HEK293 (cell line): ENCODE measurements at regions not wholly inside any gene's neighbourhood (a gene's known extent, or its start where the extent isn't known, plus 50 kb on each side); places are given as distances from the start of the nearest gene placed in this dataset.

Experiments
- CTCF ChIA-PET: fragments of 350-600 bp; formaldehyde crosslinking; extraction: SDS; loops from one replicate; lab custom pipeline; 2021; ENCODE audit warnings: antibody characterized with exemption; lab: Yijun Ruan, JAX
- POLR2A ChIA-PET: fragments of 300-600 bp; formaldehyde crosslinking; extraction: SDS; loops from one replicate; lab custom pipeline; 2020; ENCODE audit warnings: antibody characterized with exemption, inconsistent platforms; lab: Yijun Ruan, JAX
- H3K27ac ChIP-seq: fragments of 200-500 bp; sonication (Bioruptor generic); 2 replicates; pipeline ENCODE4 v1.5.1; 2014; ENCODE audit warnings: low read depth, low read length, control low read depth, inconsistent platforms; ENCODE audit errors: extremely low read depth
- H3K36me3 ChIP-seq, 2 experiments: fragments of 200-500 bp in 1 of 2; sonication (Bioruptor generic) in 1 of 2; 1 replicate in 1 of 2; 2 replicates in 1 of 2; pipeline ENCODE4 v1.5.1; 2014 to 2017; ENCODE audit warnings: inconsistent platforms in 2 of 2, low read length in 2 of 2; ENCODE audit not compliant: control insufficient read depth in 2 of 2, insufficient read depth in 1 of 2
- H3K4me1 ChIP-seq: fragments of 200-500 bp; sonication (Bioruptor generic); 2 replicates; pipeline ENCODE4 v1.5.1; 2014; ENCODE audit warnings: mild to moderate bottlenecking, low read length, inconsistent platforms; ENCODE audit not compliant: control insufficient read depth, insufficient read depth
- H3K4me3 ChIP-seq: 2 replicates; pipeline ENCODE4 v1.5.1; 2011; ENCODE audit warnings: low read depth, mild to moderate bottlenecking, control low read depth, low read length, moderate library complexity
- H3K9me3 ChIP-seq: fragments of 200-500 bp; sonication (Bioruptor generic); 2 replicates; pipeline ENCODE4 v1.5.1; 2014; ENCODE audit warnings: low read depth, low read length, inconsistent platforms; ENCODE audit not compliant: control insufficient read depth, insufficient read depth
- BCL11B ChIP-seq: fragments of 450-650 bp; formaldehyde crosslinking; IDR thresholded peaks from 2 replicates; pipeline ENCODE4 v1.5.1; 2016; ENCODE audit warnings: low read depth, missing biosample characterization, missing genetic modification characterization
- HOXA7 ChIP-seq: sonication (generic); formaldehyde crosslinking; IDR thresholded peaks from 2 replicates; pipeline ENCODE4 v1.8.1; 2022; ENCODE audit warnings: missing genetic modification reagents, borderline replicate concordance
- KLF1 ChIP-seq: fragments of 450-650 bp; formaldehyde crosslinking; IDR thresholded peaks from 2 replicates; pipeline ENCODE4 v1.5.1; 2016; ENCODE audit warnings: missing biosample characterization, missing genetic modification characterization
- REST ChIP-seq: fragments of 450-650 bp; formaldehyde crosslinking; IDR thresholded peaks from 2 replicates; pipeline ENCODE4 v1.5.1; 2016; ENCODE audit warnings: missing biosample characterization, missing genetic modification characterization
- ZNF146 ChIP-seq: fragments of 450-650 bp; formaldehyde crosslinking; IDR thresholded peaks from 2 replicates; pipeline ENCODE4 v1.5.1; 2016; ENCODE audit warnings: missing biosample characterization, missing genetic modification characterization
- ZNF280C ChIP-seq: fragments of 450-650 bp; formaldehyde crosslinking; IDR thresholded peaks from 2 replicates; pipeline ENCODE4 v1.5.1; 2016; ENCODE audit warnings: missing biosample characterization, missing genetic modification characterization
- ZNF335 ChIP-seq: fragments of 450-650 bp; formaldehyde crosslinking; conservative IDR thresholded peaks from 2 replicates; pipeline ENCODE4 v1.5.1; 2016; ENCODE audit warnings: missing biosample characterization, missing genetic modification characterization
- ZNF341 ChIP-seq: fragments of 450-650 bp; formaldehyde crosslinking; IDR thresholded peaks from 2 replicates; pipeline ENCODE4; 2016; ENCODE audit warnings: low read depth, missing biosample characterization, missing genetic modification characterization
- ZNF391 ChIP-seq: fragments of 450-650 bp; formaldehyde crosslinking; IDR thresholded peaks from 2 replicates; pipeline ENCODE4 v1.5.1; 2016; ENCODE audit warnings: low read depth, missing biosample characterization, missing genetic modification characterization, borderline replicate concordance
- ZNF488 ChIP-seq: fragments of 450-650 bp; formaldehyde crosslinking; IDR thresholded peaks from 2 replicates; pipeline ENCODE4 v1.5.1; 2016; ENCODE audit warnings: missing biosample characterization, missing genetic modification characterization
- ZNF501 ChIP-seq: fragments of 450-650 bp; formaldehyde crosslinking; IDR thresholded peaks from 2 replicates; pipeline ENCODE4 v1.5.1; 2016; ENCODE audit warnings: missing biosample characterization, missing genetic modification characterization
- ZNF555 ChIP-seq: fragments of 450-650 bp; formaldehyde crosslinking; conservative IDR thresholded peaks from 2 replicates; pipeline ENCODE4 v1.5.1; 2017; ENCODE audit warnings: missing biosample characterization, mild to moderate bottlenecking, missing genetic modification characterization, inconsistent platforms
- ZNF571 ChIP-seq: fragments of 450-650 bp; formaldehyde crosslinking; IDR thresholded peaks from 2 replicates; pipeline ENCODE4 v1.5.0; 2017; ENCODE audit warnings: missing biosample characterization, missing genetic modification characterization
- ZNF660 ChIP-seq: fragments of 450-650 bp; IDR thresholded peaks from 2 replicates; pipeline ENCODE4 v1.5.1; 2018; ENCODE audit warnings: missing biosample characterization, mild to moderate bottlenecking, missing genetic modification characterization
- ZNF664 ChIP-seq: fragments of 450-650 bp; formaldehyde crosslinking; IDR thresholded peaks from 2 replicates; pipeline ENCODE4 v1.5.1; 2016; ENCODE audit warnings: missing biosample characterization, missing genetic modification characterization
- ZNF670 ChIP-seq: fragments of 450-650 bp; formaldehyde crosslinking; IDR thresholded peaks from 2 replicates; pipeline ENCODE4 v1.5.1; 2016; ENCODE audit warnings: missing biosample characterization, missing genetic modification characterization, low read depth
- ZSCAN4 ChIP-seq: fragments of 450-650 bp; formaldehyde crosslinking; IDR thresholded peaks from 2 replicates; pipeline ENCODE4 v1.5.1; 2017; ENCODE audit warnings: missing biosample characterization, missing genetic modification characterization
- TF ChIP-seq, protein P1 (sequence below): fragments of 450-650 bp; IDR thresholded peaks from 2 replicates; pipeline ENCODE4 v1.5.1; 2018; ENCODE audit warnings: missing biosample characterization, mild to moderate bottlenecking, missing genetic modification characterization

- TF ChIP-seq ZNF670 (tag by site-specific recombination) (no peak), REST (no peak), ZNF571 (tag by site-specific recombination) (no peak), ZNF501 (tag by site-specific recombination) (no peak), KLF1 (tag by site-specific recombination) (no peak), ZSCAN4 (no peak), ZNF335 (no peak), ZNF280C (tag by site-specific recombination) (no peak), ZNF664 (tag by site-specific recombination) (no peak)
- TF ChIP-seq, protein P1, sequence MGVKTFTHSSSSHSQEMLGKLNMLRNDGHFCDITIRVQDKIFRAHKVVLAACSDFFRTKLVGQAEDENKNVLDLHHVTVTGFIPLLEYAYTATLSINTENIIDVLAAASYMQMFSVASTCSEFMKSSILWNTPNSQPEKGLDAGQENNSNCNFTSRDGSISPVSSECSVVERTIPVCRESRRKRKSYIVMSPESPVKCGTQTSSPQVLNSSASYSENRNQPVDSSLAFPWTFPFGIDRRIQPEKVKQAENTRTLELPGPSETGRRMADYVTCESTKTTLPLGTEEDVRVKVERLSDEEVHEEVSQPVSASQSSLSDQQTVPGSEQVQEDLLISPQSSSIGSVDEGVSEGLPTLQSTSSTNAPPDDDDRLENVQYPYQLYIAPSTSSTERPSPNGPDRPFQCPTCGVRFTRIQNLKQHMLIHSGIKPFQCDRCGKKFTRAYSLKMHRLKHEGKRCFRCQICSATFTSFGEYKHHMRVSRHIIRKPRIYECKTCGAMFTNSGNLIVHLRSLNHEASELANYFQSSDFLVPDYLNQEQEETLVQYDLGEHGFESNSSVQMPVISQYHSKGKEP = no peak
- TF ChIP-seq, all 188 proteins: peak for 0
- H3K27ac ChIP-seq = no peak overlapping the region
- H3K4me3 ChIP-seq = no peak overlapping the region
- no peaks in the 10 kb centered on the region for H3K9me3 ChIP-seq
- ChIA-PET CTCF (interaction anchor here (0.5 kb wide), 1 partner anchor 624 kb away, joined by 4 read pairs; no protein-coding TSS in a partner anchor), POLR2A (no interaction called here)
- H3K36me3 ChIP-seq = no peaks in the 10 kb centered on the region
- H3K4me1 ChIP-seq = no peaks in the 10 kb centered on the region
These were observed 108.8 kb upstream of the MAGI3 start for GRCh38 chr1:113281550-113281949.

DNA sequence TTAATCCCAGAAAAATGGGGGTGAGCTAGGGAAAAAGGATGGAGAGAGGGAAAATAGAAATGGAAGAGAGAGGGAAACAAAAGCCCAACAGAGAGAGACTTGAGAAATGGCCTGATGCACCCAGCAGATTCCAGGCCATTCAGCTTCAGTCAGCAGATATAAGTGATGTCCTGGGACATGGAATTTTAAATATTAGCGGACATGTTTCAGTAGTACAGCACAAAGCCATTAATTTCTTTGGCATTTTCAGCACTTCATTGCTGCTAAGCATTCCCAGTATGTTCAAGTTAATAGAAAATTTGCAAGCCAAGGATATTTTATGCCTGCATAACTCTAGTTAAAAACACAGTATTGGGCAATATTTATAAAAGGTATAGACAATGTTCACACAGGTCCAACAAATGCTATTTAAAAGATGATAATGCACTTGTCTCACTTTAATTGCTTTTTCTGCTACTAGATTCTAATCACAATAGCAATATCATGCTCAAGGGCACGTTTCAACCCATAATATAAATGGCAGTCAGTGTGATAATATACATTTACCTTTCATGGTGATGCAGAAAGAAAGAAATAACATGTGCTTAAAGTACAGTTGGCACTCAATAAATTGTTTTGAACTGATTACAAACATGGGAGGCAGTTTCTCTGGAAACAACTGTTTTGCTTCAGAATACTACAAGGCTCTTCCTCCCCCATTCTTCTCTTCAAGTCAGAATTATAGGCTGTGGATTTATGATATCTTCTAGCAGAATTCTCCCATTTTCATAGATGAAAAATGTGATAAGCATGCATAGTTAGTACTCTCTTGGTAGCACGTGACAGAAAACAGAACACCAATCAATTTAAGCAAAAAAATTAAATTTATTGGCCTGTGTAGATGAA is 108.1 kb upstream of the MAGI3 start:
- no peak overlapping the region for H3K4me3 ChIP-seq
- no peaks in the 10 kb centered on the region for H3K4me1 ChIP-seq
- POLR2A ChIA-PET = no interaction called here
- TF ChIP-seq ZNF391 (tag by site-specific recombination) = no peak
- TF ChIP-seq ZNF488 (tag by site-specific recombination) = no peak
- no peak for TF ChIP-seq ZNF555 (tag by site-specific recombination)
- no peak for TF ChIP-seq HOXA7
- TF ChIP-seq ZNF146 (tag by site-specific recombination) = no peak
- TF ChIP-seq ZNF341 = no peak
- TF ChIP-seq BCL11B (tag by site-specific recombination) = no peak
- TF ChIP-seq ZNF660 (tag by site-specific recombination) = no peak
- TF ChIP-seq, all 188 proteins: peak for 0
- Histone ChIP-seq H3K36me3 (no peaks in the 10 kb centered on the region), H3K27ac (no peak overlapping the region), H3K9me3 (no peaks in the 10 kb centered on the region)
- CTCF ChIA-PET = interaction anchor here (0.5 to 0.6 kb wide), 2 partner anchors 624 to 924 kb away, joined by 3 to 4 read pairs; no protein-coding TSS in a partner anchor
